ENCODE measurements at regions not wholly inside any gene's neighbourhood (a gene's known extent, or its start where the extent isn't known, plus 50 kb on each side); places are given as distances from the start of the nearest gene placed in this dataset.

DNA sequence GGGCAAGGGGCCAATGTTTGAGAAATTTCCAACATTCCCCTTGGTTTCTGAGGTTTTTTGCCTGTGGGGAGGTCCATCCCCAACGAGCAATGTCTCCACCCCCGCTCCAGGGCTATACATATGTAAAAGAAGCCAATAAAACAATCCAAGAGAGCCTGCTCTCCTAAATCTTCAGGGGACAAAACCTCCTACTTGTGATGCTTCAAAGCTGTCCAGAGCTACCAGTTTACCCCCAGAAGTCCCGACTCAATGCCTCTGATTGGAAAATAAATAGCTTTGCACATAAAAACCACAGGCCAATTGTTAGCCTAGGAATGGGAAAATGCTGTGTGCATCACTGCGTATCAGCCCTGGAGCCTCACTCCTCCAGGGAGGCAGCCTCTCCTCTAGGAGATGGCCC lies 66.0 kb upstream of the PAX6 start:
- Mint-ChIP-seq H3K4me3 (ENCODE audit: unreplicated experiment) (no peak overlapping the region), H3K27me3 (ENCODE audit: unreplicated experiment) (peaks cover 2% of the 10 kb centered on the region), H3K4me1 (ENCODE audit: unreplicated experiment) (no peaks in the 10 kb centered on the region), H3K27ac (ENCODE audit: unreplicated experiment) (no peak overlapping the region), H3K9me3 (ENCODE audit: unreplicated experiment) (no peaks in the 10 kb centered on the region), H3K36me3 (ENCODE audit: low read depth, unreplicated experiment) (no peaks in the 10 kb centered on the region)
- no peak for TF ChIP-seq CTCF (IDR thresholded peaks at IDR 0.05; ENCODE audit: unreplicated experiment)
- DNase-seq (ENCODE audit: low spot score) = no peak

- Mint-ChIP-seq H3K27me3 (ENCODE audit: unreplicated experiment) (peaks cover 2% of the 10 kb centered on the region), H3K36me3 (ENCODE audit: low read depth, unreplicated experiment) (no peaks in the 10 kb centered on the region), H3K9me3 (ENCODE audit: unreplicated experiment) (no peaks in the 10 kb centered on the region), H3K27ac (ENCODE audit: unreplicated experiment) (no peak overlapping the region), H3K4me3 (ENCODE audit: unreplicated experiment) (no peak overlapping the region), H3K4me1 (ENCODE audit: unreplicated experiment) (no peaks in the 10 kb centered on the region)
- TF ChIP-seq CTCF (IDR thresholded peaks at IDR 0.05; ENCODE audit: unreplicated experiment) = no peak
- DNase-seq (ENCODE audit: low spot score) = no peak
Measured at GRCh38 chr11:31875866-31876560, 64.9 kb upstream of the PAX6 start.

DNA sequence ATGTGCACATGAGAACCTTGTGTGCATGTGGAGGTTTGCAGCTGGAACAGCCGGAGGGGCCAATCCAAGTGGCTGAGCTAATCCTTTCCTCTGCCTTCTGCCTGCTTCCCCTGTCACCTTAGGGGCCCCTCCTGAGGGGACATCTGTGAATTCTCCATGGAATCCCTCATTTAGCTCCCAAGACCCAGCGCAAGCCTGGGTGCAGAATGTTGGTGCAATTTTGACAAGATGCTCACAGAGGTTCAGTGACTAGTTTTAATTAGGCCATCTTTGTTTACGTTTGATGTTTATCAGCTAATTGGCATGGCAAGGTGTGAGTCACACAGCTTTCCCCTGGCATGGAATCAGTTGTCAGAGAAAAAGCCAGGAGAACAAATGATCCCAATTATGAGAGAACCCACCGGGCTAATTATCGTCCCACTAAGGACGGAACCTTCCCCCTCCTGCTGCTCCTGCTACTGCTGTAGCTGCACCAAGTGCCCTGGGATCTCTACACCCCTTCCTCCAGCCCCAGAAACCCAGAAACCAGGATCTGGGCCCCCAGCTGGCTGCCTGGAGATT lies 63.6 kb upstream of the PAX6 start:
- H3K27ac Mint-ChIP-seq (ENCODE audit: unreplicated experiment) = no peak overlapping the region
- TF ChIP-seq CTCF (IDR thresholded peaks at IDR 0.05; ENCODE audit: unreplicated experiment) = no peak
- H3K36me3 Mint-ChIP-seq (ENCODE audit: low read depth, unreplicated experiment) = no peaks in the 10 kb centered on the region
- H3K4me3 Mint-ChIP-seq (ENCODE audit: unreplicated experiment) = no peak overlapping the region
- no peak for DNase-seq (ENCODE audit: low spot score)
- no peaks in the 10 kb centered on the region for H3K4me1 Mint-ChIP-seq (ENCODE audit: unreplicated experiment)
- H3K27me3 Mint-ChIP-seq (ENCODE audit: unreplicated experiment) = peaks cover 2% of the 10 kb centered on the region
- no peaks in the 10 kb centered on the region for H3K9me3 Mint-ChIP-seq (ENCODE audit: unreplicated experiment)

GRCh38 chr11:31873124-31873523 lies 62.0 kb upstream of the PAX6 start:
- Mint-ChIP-seq H3K27ac (ENCODE audit: unreplicated experiment) (no peak overlapping the region), H3K4me3 (ENCODE audit: unreplicated experiment) (no peak overlapping the region), H3K36me3 (ENCODE audit: low read depth, unreplicated experiment) (no peaks in the 10 kb centered on the region), H3K27me3 (ENCODE audit: unreplicated experiment) (peaks cover 2% of the 10 kb centered on the region), H3K4me1 (ENCODE audit: unreplicated experiment) (no peaks in the 10 kb centered on the region), H3K9me3 (ENCODE audit: unreplicated experiment) (no peaks in the 10 kb centered on the region)
- DNase-seq (ENCODE audit: low spot score) = no peak
- no peak for TF ChIP-seq CTCF (IDR thresholded peaks at IDR 0.05; ENCODE audit: unreplicated experiment)

DNA sequence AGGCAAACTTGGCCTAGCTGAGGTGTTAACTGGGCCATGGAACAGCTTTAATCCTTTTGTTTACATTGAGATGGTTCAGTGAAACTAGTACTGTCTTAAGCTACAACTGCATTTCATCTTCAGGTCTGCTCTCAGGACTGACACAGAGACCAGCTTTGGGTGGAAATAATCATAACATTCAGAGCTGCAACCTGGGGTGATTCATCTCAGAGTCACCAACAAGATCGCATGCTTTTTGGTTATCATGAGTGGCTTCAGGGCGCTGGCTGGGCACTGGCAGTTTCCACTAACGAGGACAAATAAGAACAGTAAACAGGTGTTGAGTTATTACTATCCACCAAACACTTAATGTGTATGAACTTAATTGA lies 60.9 kb upstream of the PAX6 start:
- Mint-ChIP-seq H3K4me1 (ENCODE audit: unreplicated experiment) (no peaks in the 10 kb centered on the region), H3K27ac (ENCODE audit: unreplicated experiment) (no peak overlapping the region), H3K27me3 (ENCODE audit: unreplicated experiment) (peaks cover 2% of the 10 kb centered on the region), H3K9me3 (ENCODE audit: unreplicated experiment) (no peaks in the 10 kb centered on the region), H3K36me3 (ENCODE audit: low read depth, unreplicated experiment) (no peaks in the 10 kb centered on the region), H3K4me3 (ENCODE audit: unreplicated experiment) (no peak overlapping the region)
- no peak for DNase-seq (ENCODE audit: low spot score)
- TF ChIP-seq CTCF (IDR thresholded peaks at IDR 0.05; ENCODE audit: unreplicated experiment) = no peak

All from endothelial cell (in vitro differentiated cells).